Testis (tissue), 2 donors: ENCODE measurements at regions not wholly inside any gene's neighbourhood (a gene's known extent, or its start where the extent isn't known, plus 50 kb on each side); places are given as distances from the start of the nearest gene placed in this dataset.

Experiments used
- DNase-seq: peaks from one replicate; pipeline ENCODE4 v3.0.0-alpha.2; 2019
- H3K27ac ChIP-seq, 2 donors: fragments of 200-600 bp; sonication (generic); one replicate each; pipeline ENCODE4 v1.5.1; 2019
- H3K27me3 ChIP-seq: fragments of 200-600 bp; sonication (generic); one replicate; pipeline ENCODE4 v1.5.1; 2019
- H3K36me3 ChIP-seq: fragments of 200-600 bp; sonication (generic); one replicate; pipeline ENCODE4 v1.5.1; 2017; ENCODE audit warnings: low read depth; ENCODE audit errors: missing control alignments
- H3K4me1 ChIP-seq: fragments of 200-600 bp; sonication (generic); one replicate; pipeline ENCODE4 v1.5.1; 2019
- H3K4me3 ChIP-seq, 2 donors: fragments of 200-600 bp; sonication (generic); one replicate each; pipeline ENCODE4 v1.5.1; 2017 to 2019
- H3K9me3 ChIP-seq: fragments of 200-600 bp; sonication (generic); one replicate; pipeline ENCODE4 v1.5.1; 2017
- CTCF ChIP-seq, 3 experiments: fragments of 450-650 bp in 2 of 3; fragments of 200-600 bp in 1 of 3; sonication (generic) in 1 of 3; IDR thresholded peaks; one replicate each; pipeline ENCODE4 v1.5.1; 2016 to 2019; ENCODE audit warnings: antibody characterized with exemption in 3 of 3, mild to moderate bottlenecking in 2 of 3, moderate library complexity in 1 of 3
- POLR2A ChIP-seq: fragments of 450-650 bp; IDR thresholded peaks from one replicate; pipeline ENCODE4 v1.6.1; 2017; ENCODE audit warnings: antibody characterized with exemption, mild to moderate bottlenecking, moderate library complexity
- WGBS, 2 donors: methylation state at CpG; one replicate each; pipeline ENCODE4 v1.1.5; 2018; 5-methylcytosine and 5-hydroxymethylcytosine counted together
- intact Hi-C: fragments of 100-400 bp; cut with DNase I; formaldehyde crosslinking; loops from one replicate; pipeline ENCODE4 v1.15.1; 2023; ENCODE audit warnings: low total_unique reads

- WGBS, 2 donors = 93 to 97% methylated on average over 6 of the region's 6 CpGs
- TF ChIP-seq POLR2A (no peak), CTCF (IDR thresholded peaks at IDR 0.05) (no peak)
Observed at GRCh38 chr6:44500074-44500473, 112.6 kb downstream of the CDC5L start.

GRCh38 chr6:44503471-44503870, 116.0 kb downstream of the CDC5L start:
- Histone ChIP-seq H3K4me1 (peaks cover 4% of the 10 kb centered on the region), H3K27ac (no peak overlapping the region), H3K4me3 (no peak overlapping the region), H3K9me3 (no peaks in the 10 kb centered on the region), H3K27me3 (no peaks in the 10 kb centered on the region), H3K36me3 (no peaks in the 10 kb centered on the region)
- 85 to 90% methylated on average over 4 of the region's 4 CpGs for WGBS, 2 donors
- intact Hi-C loops = no loop called here
- DNase-seq = no peak
- TF ChIP-seq CTCF (IDR thresholded peaks at IDR 0.05) = no peak
- TF ChIP-seq POLR2A = no peak

More at GRCh38 chr6:44500074-44500473, 112.6 kb downstream of the CDC5L start:
- H3K4me3 ChIP-seq = no peak overlapping the region
- intact Hi-C loops = no loop called here
- DNase-seq = no peak
- no peaks in the 10 kb centered on the region for H3K27me3 ChIP-seq
- H3K4me1 ChIP-seq = peaks cover 4% of the 10 kb centered on the region
- H3K27ac ChIP-seq = no peak overlapping the region
- H3K36me3 ChIP-seq = no peaks in the 10 kb centered on the region
- H3K9me3 ChIP-seq = no peaks in the 10 kb centered on the region

GRCh38 chr6:44504301-44504791, 116.8 kb downstream of the CDC5L start:
- H3K27me3 ChIP-seq = no peaks in the 10 kb centered on the region
- H3K27ac ChIP-seq = no peak overlapping the region
- H3K4me3 ChIP-seq = no peak overlapping the region
- H3K4me1 ChIP-seq = peaks cover 4% of the 10 kb centered on the region
- intact Hi-C loops = no loop called here
- DNase-seq = no peak
- TF ChIP-seq POLR2A (no peak), CTCF (IDR thresholded peaks at IDR 0.05) (no peak)
- WGBS, 2 donors = 19 to 25% methylated on average over 5 of the region's 5 CpGs
- no peaks in the 10 kb centered on the region for H3K9me3 ChIP-seq
- no peaks in the 10 kb centered on the region for H3K36me3 ChIP-seq

GRCh38 chr6:44505751-44506150, 118.2 kb downstream of the CDC5L start:
- no peak for DNase-seq
- no peaks in the 10 kb centered on the region for H3K27me3 ChIP-seq
- H3K4me3 ChIP-seq = no peak overlapping the region
- peaks cover 4% of the 10 kb centered on the region for H3K4me1 ChIP-seq
- H3K9me3 ChIP-seq = no peaks in the 10 kb centered on the region
- H3K36me3 ChIP-seq = no peaks in the 10 kb centered on the region
- H3K27ac ChIP-seq = no peak overlapping the region
- TF ChIP-seq POLR2A = no peak
- TF ChIP-seq CTCF (IDR thresholded peaks at IDR 0.05) = no peak
- intact Hi-C loops = no loop called here
- 84 to 100% methylated on average over 4 of the region's 4 CpGs for WGBS, 2 donors

- WGBS, 2 donors = 91 to 100% methylated on average over 1 of the region's 1 CpG
- no peak overlapping the region for H3K4me3 ChIP-seq
- H3K27me3 ChIP-seq = no peaks in the 10 kb centered on the region
- TF ChIP-seq POLR2A (no peak), CTCF (IDR thresholded peaks at IDR 0.05) (no peak)
- no peaks in the 10 kb centered on the region for H3K36me3 ChIP-seq
- intact Hi-C loops = no loop called here
- no peak overlapping the region for H3K27ac ChIP-seq
- DNase-seq = no peak
- H3K9me3 ChIP-seq = no peaks in the 10 kb centered on the region
- H3K4me1 ChIP-seq = peaks cover 4% of the 10 kb centered on the region
Observed at GRCh38 chr6:44507014-44507413, 119.5 kb downstream of the CDC5L start.
